ENCODE measurements at regions not wholly inside any gene's neighbourhood (a gene's known extent, or its start where the extent isn't known, plus 50 kb on each side); places are given as distances from the start of the nearest gene placed in this dataset.

DNA sequence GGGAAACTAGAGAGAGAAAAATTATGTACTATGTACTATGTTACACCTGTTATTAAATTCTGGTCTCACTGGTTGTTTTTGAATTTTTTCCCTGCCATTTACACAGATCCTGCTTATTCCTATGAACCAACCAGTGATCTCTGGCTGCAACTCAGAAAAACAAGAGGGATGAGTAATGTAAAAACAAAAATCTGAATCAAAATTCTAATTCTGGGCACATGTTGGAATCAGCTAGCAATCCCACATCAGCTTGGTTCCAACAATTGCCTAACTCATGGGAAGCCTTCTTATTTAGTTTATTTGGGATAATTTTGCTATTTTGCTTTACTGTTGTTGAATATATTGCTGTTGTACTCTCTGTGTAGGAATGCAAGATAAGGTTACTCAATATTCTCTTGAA lies 78.3 kb downstream of the PLK2 start:
- H3K9ac ChIP-seq (ENCODE audit: insufficient read length), result no peak overlapping the region
- H3K9me3 ChIP-seq (ENCODE audit: low read depth, low read length), result no peaks in the 10 kb centered on the region
- TF ChIP-seq POLR2AphosphoS5 (IDR thresholded peaks at IDR 0.05; ENCODE audit: borderline replicate concordance, low read depth, low read length) (no peak), EZH2 (IDR thresholded peaks at IDR 0.05) (no peak), FOXP2 (optimal IDR thresholded peaks at IDR 0.05; ENCODE audit: control extremely low read depth, extremely low read length, insufficient read depth) (no peak)
- no peak overlapping the region for H3K4me3 ChIP-seq
- H3K27ac ChIP-seq, result no peak overlapping the region
- H3K36me3 ChIP-seq (ENCODE audit: insufficient read depth, low read length), result no peaks in the 10 kb centered on the region
- DNase-seq (ENCODE audit: low read depth, low spot score), result no peak

DNA sequence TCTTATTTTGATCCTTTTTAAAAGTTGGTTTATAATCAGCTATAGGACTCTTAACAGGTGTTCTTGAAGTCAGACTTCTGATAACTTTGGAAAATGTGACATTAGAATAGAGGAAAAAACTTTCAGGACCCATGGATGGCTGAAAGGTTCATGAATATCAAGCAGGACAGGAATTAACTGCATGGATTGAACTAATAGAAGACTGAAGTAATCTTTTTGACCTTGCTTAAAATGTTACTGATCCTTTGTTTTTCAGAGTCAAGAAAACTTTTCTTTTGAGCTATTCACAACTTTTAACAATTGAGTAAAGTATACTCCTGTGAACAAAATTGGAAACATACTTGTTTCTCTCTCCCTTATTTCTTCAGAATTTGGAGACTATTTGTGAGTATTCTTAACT lies 79.2 kb downstream of the PLK2 start:
- H3K9me3 ChIP-seq (ENCODE audit: low read depth, low read length), result no peaks in the 10 kb centered on the region
- H3K36me3 ChIP-seq (ENCODE audit: insufficient read depth, low read length), result no peaks in the 10 kb centered on the region
- no peak overlapping the region for H3K9ac ChIP-seq (ENCODE audit: insufficient read length)
- H3K27ac ChIP-seq, result no peak overlapping the region
- no peak for DNase-seq (ENCODE audit: low read depth, low spot score)
- no peak overlapping the region for H3K4me3 ChIP-seq
- TF ChIP-seq POLR2AphosphoS5 (IDR thresholded peaks at IDR 0.05; ENCODE audit: borderline replicate concordance, low read depth, low read length), result no peak
- TF ChIP-seq FOXP2 (optimal IDR thresholded peaks at IDR 0.05; ENCODE audit: control extremely low read depth, extremely low read length, insufficient read depth), result no peak
- no peak for TF ChIP-seq EZH2 (IDR thresholded peaks at IDR 0.05)

- H3K36me3 ChIP-seq (ENCODE audit: insufficient read depth, low read length), result no peaks in the 10 kb centered on the region
- no peak overlapping the region for H3K9ac ChIP-seq (ENCODE audit: insufficient read length)
- no peak for DNase-seq (ENCODE audit: low read depth, low spot score)
- no peaks in the 10 kb centered on the region for H3K9me3 ChIP-seq (ENCODE audit: low read depth, low read length)
- H3K27ac ChIP-seq, result no peak overlapping the region
- TF ChIP-seq POLR2AphosphoS5 (IDR thresholded peaks at IDR 0.05; ENCODE audit: borderline replicate concordance, low read depth, low read length) (no peak), FOXP2 (optimal IDR thresholded peaks at IDR 0.05; ENCODE audit: control extremely low read depth, extremely low read length, insufficient read depth) (no peak), EZH2 (IDR thresholded peaks at IDR 0.05) (no peak)
- no peak overlapping the region for H3K4me3 ChIP-seq
Measured at GRCh38 chr5:58378613-58379390, 81.1 kb downstream of the PLK2 start.

GRCh38 chr5:58370606-58371005 lies 89.3 kb downstream of the PLK2 start:
- Histone ChIP-seq H3K4me3 (no peak overlapping the region), H3K36me3 (ENCODE audit: insufficient read depth, low read length) (no peaks in the 10 kb centered on the region), H3K9me3 (ENCODE audit: low read depth, low read length) (no peaks in the 10 kb centered on the region), H3K27ac (no peak overlapping the region), H3K9ac (ENCODE audit: insufficient read length) (no peak overlapping the region)
- no peak for DNase-seq (ENCODE audit: low read depth, low spot score)
- TF ChIP-seq POLR2AphosphoS5 (IDR thresholded peaks at IDR 0.05; ENCODE audit: borderline replicate concordance, low read depth, low read length) (no peak), FOXP2 (optimal IDR thresholded peaks at IDR 0.05; ENCODE audit: control extremely low read depth, extremely low read length, insufficient read depth) (no peak), EZH2 (IDR thresholded peaks at IDR 0.05) (no peak)

DNA sequence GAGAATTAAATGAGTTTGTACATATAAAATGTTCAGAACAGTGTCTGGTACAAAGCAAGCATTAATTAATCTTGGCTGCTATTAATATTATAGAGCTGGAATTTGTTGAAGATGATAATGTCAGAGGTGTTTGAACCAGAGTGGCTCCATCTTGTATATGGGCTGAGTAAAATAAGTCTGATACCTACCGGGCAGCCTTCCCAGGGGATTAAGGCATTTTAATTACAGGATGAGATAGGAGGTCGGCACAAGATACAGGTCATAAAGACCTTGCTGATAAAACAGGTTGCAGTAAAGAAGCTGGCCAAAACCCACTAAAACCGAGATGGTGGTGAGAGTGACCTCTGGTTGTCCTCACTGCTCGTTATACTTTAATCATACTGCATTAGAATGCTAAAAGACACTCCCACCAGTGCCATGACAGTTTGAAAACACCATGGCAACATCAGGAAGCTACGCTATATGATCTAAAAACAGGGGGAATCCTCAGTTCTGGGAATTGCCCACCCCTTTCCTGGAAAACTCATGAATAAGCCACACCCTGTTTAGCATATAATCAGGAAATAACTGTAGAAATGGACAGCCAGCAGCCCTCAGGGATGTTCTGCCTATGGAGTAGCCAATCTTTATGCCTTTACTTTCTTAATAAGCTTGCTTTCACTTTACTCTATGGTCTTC lies 90.2 kb downstream of the PLK2 start:
- Histone ChIP-seq H3K4me3 (no peak overlapping the region), H3K9ac (ENCODE audit: insufficient read length) (no peak overlapping the region), H3K27ac (no peak overlapping the region), H3K9me3 (ENCODE audit: low read depth, low read length) (no peaks in the 10 kb centered on the region), H3K36me3 (ENCODE audit: insufficient read depth, low read length) (no peaks in the 10 kb centered on the region)
- no peak for TF ChIP-seq FOXP2 (optimal IDR thresholded peaks at IDR 0.05; ENCODE audit: control extremely low read depth, extremely low read length, insufficient read depth)
- TF ChIP-seq EZH2 (IDR thresholded peaks at IDR 0.05), result no peak
- no peak for TF ChIP-seq POLR2AphosphoS5 (IDR thresholded peaks at IDR 0.05; ENCODE audit: borderline replicate concordance, low read depth, low read length)
- no peak for DNase-seq (ENCODE audit: low read depth, low spot score)

GRCh38 chr5:58366461-58366860 lies 93.4 kb downstream of the PLK2 start:
- Histone ChIP-seq H3K9me3 (ENCODE audit: low read depth, low read length) (no peaks in the 10 kb centered on the region), H3K4me3 (no peak overlapping the region), H3K9ac (ENCODE audit: insufficient read length) (no peak overlapping the region), H3K36me3 (ENCODE audit: insufficient read depth, low read length) (no peaks in the 10 kb centered on the region), H3K27ac (no peak overlapping the region)
- TF ChIP-seq EZH2 (IDR thresholded peaks at IDR 0.05) (no peak), POLR2AphosphoS5 (IDR thresholded peaks at IDR 0.05; ENCODE audit: borderline replicate concordance, low read depth, low read length) (no peak), FOXP2 (optimal IDR thresholded peaks at IDR 0.05; ENCODE audit: control extremely low read depth, extremely low read length, insufficient read depth) (no peak)
- DNase-seq (ENCODE audit: low read depth, low spot score), result no peak

- Histone ChIP-seq H3K4me3 (no peak overlapping the region), H3K36me3 (ENCODE audit: insufficient read depth, low read length) (no peaks in the 10 kb centered on the region), H3K9ac (ENCODE audit: insufficient read length) (no peak overlapping the region), H3K9me3 (ENCODE audit: low read depth, low read length) (no peaks in the 10 kb centered on the region), H3K27ac (no peak overlapping the region)
- no peak for TF ChIP-seq POLR2AphosphoS5 (IDR thresholded peaks at IDR 0.05; ENCODE audit: borderline replicate concordance, low read depth, low read length)
- no peak for TF ChIP-seq EZH2 (IDR thresholded peaks at IDR 0.05)
- no peak for TF ChIP-seq FOXP2 (optimal IDR thresholded peaks at IDR 0.05; ENCODE audit: control extremely low read depth, extremely low read length, insufficient read depth)
- DNase-seq (ENCODE audit: low read depth, low spot score), result no peak
Measured at GRCh38 chr5:58365791-58366190, 94.1 kb downstream of the PLK2 start.

- no peak for DNase-seq (ENCODE audit: low read depth, low spot score)
- Histone ChIP-seq H3K4me3 (no peak overlapping the region), H3K9ac (ENCODE audit: insufficient read length) (no peak overlapping the region), H3K36me3 (ENCODE audit: insufficient read depth, low read length) (no peaks in the 10 kb centered on the region), H3K27ac (no peak overlapping the region), H3K9me3 (ENCODE audit: low read depth, low read length) (no peaks in the 10 kb centered on the region)
- TF ChIP-seq EZH2 (IDR thresholded peaks at IDR 0.05) (no peak), FOXP2 (optimal IDR thresholded peaks at IDR 0.05; ENCODE audit: control extremely low read depth, extremely low read length, insufficient read depth) (no peak), POLR2AphosphoS5 (IDR thresholded peaks at IDR 0.05; ENCODE audit: borderline replicate concordance, low read depth, low read length) (no peak)
Measured at GRCh38 chr5:58363461-58364249, 96.2 kb downstream of the PLK2 start.

Data from SK-N-MC (cell line).